DND-41 (cell line): ENCODE measurements at regions not wholly inside any gene's neighbourhood (a gene's known extent, or its start where the extent isn't known, plus 50 kb on each side); places are given as distances from the start of the nearest gene placed in this dataset.

Experiments
- EZH2 ChIP-seq: IDR thresholded peaks from 3 replicates; pipeline ENCODE4 v1.6.1; 2012; ENCODE audit warnings: borderline replicate concordance, low read depth, mild to moderate bottlenecking, moderate library complexity, low read length, inconsistent platforms; ENCODE audit not compliant: severe bottlenecking
- TF ChIP-seq, protein P1 (sequence below): IDR thresholded peaks from 2 replicates; pipeline ENCODE4 v1.5.1; 2012; ENCODE audit warnings: borderline replicate concordance, low read length, moderate library complexity, mild to moderate bottlenecking; ENCODE audit not compliant: poor library complexity, severe bottlenecking; ENCODE audit errors: extremely low read depth

DNA sequence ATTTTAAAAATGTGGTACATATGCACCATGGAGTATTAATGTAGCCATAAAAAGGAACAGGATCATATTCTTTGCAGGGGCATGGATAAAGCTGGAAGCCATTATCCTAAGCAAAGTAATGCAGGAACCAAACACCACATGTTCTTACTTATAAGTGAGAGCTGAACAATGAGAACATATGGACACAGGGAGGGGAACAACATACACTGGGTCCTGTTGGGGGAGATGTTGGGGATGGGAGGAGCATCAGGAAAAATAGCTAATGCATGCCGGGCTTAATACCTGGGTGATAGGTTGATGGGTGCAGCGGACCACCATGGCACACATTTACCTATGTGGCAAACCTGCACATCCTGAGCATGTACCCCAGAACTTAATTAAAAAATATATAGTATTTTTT is 352.5 kb upstream of the KAZN start:
- TF ChIP-seq, protein P1, sequence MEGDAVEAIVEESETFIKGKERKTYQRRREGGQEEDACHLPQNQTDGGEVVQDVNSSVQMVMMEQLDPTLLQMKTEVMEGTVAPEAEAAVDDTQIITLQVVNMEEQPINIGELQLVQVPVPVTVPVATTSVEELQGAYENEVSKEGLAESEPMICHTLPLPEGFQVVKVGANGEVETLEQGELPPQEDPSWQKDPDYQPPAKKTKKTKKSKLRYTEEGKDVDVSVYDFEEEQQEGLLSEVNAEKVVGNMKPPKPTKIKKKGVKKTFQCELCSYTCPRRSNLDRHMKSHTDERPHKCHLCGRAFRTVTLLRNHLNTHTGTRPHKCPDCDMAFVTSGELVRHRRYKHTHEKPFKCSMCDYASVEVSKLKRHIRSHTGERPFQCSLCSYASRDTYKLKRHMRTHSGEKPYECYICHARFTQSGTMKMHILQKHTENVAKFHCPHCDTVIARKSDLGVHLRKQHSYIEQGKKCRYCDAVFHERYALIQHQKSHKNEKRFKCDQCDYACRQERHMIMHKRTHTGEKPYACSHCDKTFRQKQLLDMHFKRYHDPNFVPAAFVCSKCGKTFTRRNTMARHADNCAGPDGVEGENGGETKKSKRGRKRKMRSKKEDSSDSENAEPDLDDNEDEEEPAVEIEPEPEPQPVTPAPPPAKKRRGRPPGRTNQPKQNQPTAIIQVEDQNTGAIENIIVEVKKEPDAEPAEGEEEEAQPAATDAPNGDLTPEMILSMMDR: no peak
- no peak for TF ChIP-seq EZH2
